ENCODE measurements at regions not wholly inside any gene's neighbourhood (a gene's known extent, or its start where the extent isn't known, plus 50 kb on each side); places are given as distances from the start of the nearest gene placed in this dataset.

- H3K4me1 ChIP-seq = no peaks in the 10 kb centered on the region
- WGBS, 4 donors = 55 to 67% (median 58%) methylated on average over 4 of the region's 4 CpGs
- TF ChIP-seq POLR2A (IDR thresholded peaks at IDR 0.05) = no peak
- ATAC-seq (no peak), DNase-seq (no peak)
- intact Hi-C loops (cut with DNase I) = no loop called here
- H3K27me3 ChIP-seq = no peaks in the 10 kb centered on the region
- no peak overlapping the region for H3K27ac ChIP-seq
- H3K36me3 ChIP-seq = no peaks in the 10 kb centered on the region
- no peak overlapping the region for H3K4me3 ChIP-seq
- no peaks in the 10 kb centered on the region for H3K9me3 ChIP-seq
Observed at GRCh38 chr6:50116797-50117542, 67.2 kb upstream of the DEFB112 start.

- intact Hi-C loops (cut with DNase I) = loop anchor here in 4 of 10 donors (10.0 kb wide), 2 partner anchors 485 to 675 kb away; no protein-coding TSS in a partner anchor
Observed at GRCh38 chr6:50120300-50120699, 70.6 kb upstream of the DEFB112 start.

GRCh38 chr6:50123688-50124087 is 74.0 kb upstream of the DEFB112 start:
- no peak overlapping the region for H3K4me3 ChIP-seq
- ATAC-seq = no peak
- H3K27me3 ChIP-seq = peaks cover 0 to 9% (median 0%) of the 10 kb centered on the region in 9 donors
- intact Hi-C loops (cut with DNase I) = loop anchor here in 4 of 10 donors (10.0 kb wide), 2 partner anchors 481 to 671 kb away; no protein-coding TSS in a partner anchor
- H3K36me3 ChIP-seq = no peaks in the 10 kb centered on the region
- TF ChIP-seq CTCF (IDR thresholded peaks at IDR 0.05) (no peak), POLR2A (IDR thresholded peaks at IDR 0.05) (no peak)
- H3K4me1 ChIP-seq = no peaks in the 10 kb centered on the region
- H3K27ac ChIP-seq = no peak overlapping the region
- DNase-seq = no peak
- no peaks in the 10 kb centered on the region for H3K9me3 ChIP-seq

More at GRCh38 chr6:50120300-50120699, 70.6 kb upstream of the DEFB112 start:
- no peak for TF ChIP-seq POLR2A (IDR thresholded peaks at IDR 0.05)
- no peak for TF ChIP-seq CTCF (IDR thresholded peaks at IDR 0.05)
- H3K36me3 ChIP-seq = no peaks in the 10 kb centered on the region
- ATAC-seq (no peak), DNase-seq (no peak)
- no peaks in the 10 kb centered on the region for H3K27me3 ChIP-seq
- WGBS, 4 donors = 61 to 78% (median 65%) methylated on average over 3 of the region's 3 CpGs
- H3K9me3 ChIP-seq = no peaks in the 10 kb centered on the region
- H3K4me1 ChIP-seq = no peaks in the 10 kb centered on the region
- H3K4me3 ChIP-seq = no peak overlapping the region
- no peak overlapping the region for H3K27ac ChIP-seq

- no peak for ATAC-seq
- intact Hi-C loops (cut with DNase I) = loop anchor here in 4 of 10 donors (10.0 kb wide), 2 partner anchors 480 to 670 kb away; no protein-coding TSS in a partner anchor
- H3K4me3 ChIP-seq = no peak overlapping the region
- WGBS, 4 donors = 40 to 57% (median 54%) methylated on average over 2 of the region's 2 CpGs
- H3K27ac ChIP-seq = no peak overlapping the region
- H3K27me3 ChIP-seq = peaks cover 0 to 12% (median 0%) of the 10 kb centered on the region in 9 donors
- no peaks in the 10 kb centered on the region for H3K9me3 ChIP-seq
- H3K4me1 ChIP-seq = no peaks in the 10 kb centered on the region
- TF ChIP-seq CTCF (IDR thresholded peaks at IDR 0.05) = no peak
- TF ChIP-seq POLR2A (IDR thresholded peaks at IDR 0.05) = no peak
- DNase-seq = no peak
- no peaks in the 10 kb centered on the region for H3K36me3 ChIP-seq
Observed at GRCh38 chr6:50124572-50124971, 74.8 kb upstream of the DEFB112 start.

Data from heart left ventricle (tissue), 16 donors.